ENCODE measurements at regions not wholly inside any gene's neighbourhood (a gene's known extent, or its start where the extent isn't known, plus 50 kb on each side); places are given as distances from the start of the nearest gene placed in this dataset.

- Mint-ChIP-seq H3K9me3 (ENCODE audit: unreplicated experiment) (no peaks in the 10 kb centered on the region), H3K4me3 (ENCODE audit: unreplicated experiment) (no peak overlapping the region), H3K27me3 (ENCODE audit: unreplicated experiment) (no peaks in the 10 kb centered on the region), H3K27ac (ENCODE audit: unreplicated experiment) (no peak overlapping the region), H3K4me1 (ENCODE audit: low read depth, unreplicated experiment) (no peaks in the 10 kb centered on the region), H3K36me3 (ENCODE audit: unreplicated experiment) (no peaks in the 10 kb centered on the region)
- no peak for DNase-seq
- no peak for TF ChIP-seq CTCF (IDR thresholded peaks at IDR 0.05; ENCODE audit: partially characterized antibody, unreplicated experiment)
Measured at GRCh38 chr6:134610411-134610810, 292.5 kb upstream of the SGK1 start.

- H3K27ac Mint-ChIP-seq (ENCODE audit: unreplicated experiment) = no peak overlapping the region
- DNase-seq = no peak
- H3K4me3 Mint-ChIP-seq (ENCODE audit: unreplicated experiment) = no peak overlapping the region
- no peaks in the 10 kb centered on the region for H3K27me3 Mint-ChIP-seq (ENCODE audit: unreplicated experiment)
- H3K9me3 Mint-ChIP-seq (ENCODE audit: unreplicated experiment) = no peaks in the 10 kb centered on the region
- no peak for TF ChIP-seq CTCF (IDR thresholded peaks at IDR 0.05; ENCODE audit: partially characterized antibody, unreplicated experiment)
- no peaks in the 10 kb centered on the region for H3K4me1 Mint-ChIP-seq (ENCODE audit: low read depth, unreplicated experiment)
- H3K36me3 Mint-ChIP-seq (ENCODE audit: unreplicated experiment) = no peaks in the 10 kb centered on the region
Measured at GRCh38 chr6:134609716-134610261, 291.9 kb upstream of the SGK1 start.

GRCh38 chr6:134607411-134607810 is 289.5 kb upstream of the SGK1 start:
- H3K27me3 Mint-ChIP-seq (ENCODE audit: unreplicated experiment) = no peaks in the 10 kb centered on the region
- peaks cover 6% of the 10 kb centered on the region for H3K36me3 Mint-ChIP-seq (ENCODE audit: unreplicated experiment)
- no peak overlapping the region for H3K4me3 Mint-ChIP-seq (ENCODE audit: unreplicated experiment)
- no peak for TF ChIP-seq CTCF (IDR thresholded peaks at IDR 0.05; ENCODE audit: partially characterized antibody, unreplicated experiment)
- no peaks in the 10 kb centered on the region for H3K9me3 Mint-ChIP-seq (ENCODE audit: unreplicated experiment)
- no peak overlapping the region for H3K27ac Mint-ChIP-seq (ENCODE audit: unreplicated experiment)
- no peak for DNase-seq
- no peaks in the 10 kb centered on the region for H3K4me1 Mint-ChIP-seq (ENCODE audit: low read depth, unreplicated experiment)

GRCh38 chr6:134605034-134605433 is 287.1 kb upstream of the SGK1 start:
- no peaks in the 10 kb centered on the region for H3K4me1 Mint-ChIP-seq (ENCODE audit: low read depth, unreplicated experiment)
- H3K4me3 Mint-ChIP-seq (ENCODE audit: unreplicated experiment) = no peak overlapping the region
- TF ChIP-seq CTCF (IDR thresholded peaks at IDR 0.05; ENCODE audit: partially characterized antibody, unreplicated experiment) = no peak
- peaks cover 4% of the 10 kb centered on the region for H3K27me3 Mint-ChIP-seq (ENCODE audit: unreplicated experiment)
- H3K27ac Mint-ChIP-seq (ENCODE audit: unreplicated experiment) = no peak overlapping the region
- no peaks in the 10 kb centered on the region for H3K9me3 Mint-ChIP-seq (ENCODE audit: unreplicated experiment)
- no peak for DNase-seq
- peaks cover 21% of the 10 kb centered on the region for H3K36me3 Mint-ChIP-seq (ENCODE audit: unreplicated experiment)

- no peak overlapping the region for H3K4me3 Mint-ChIP-seq (ENCODE audit: unreplicated experiment)
- H3K9me3 Mint-ChIP-seq (ENCODE audit: unreplicated experiment) = no peaks in the 10 kb centered on the region
- H3K27ac Mint-ChIP-seq (ENCODE audit: unreplicated experiment) = no peak overlapping the region
- H3K4me1 Mint-ChIP-seq (ENCODE audit: low read depth, unreplicated experiment) = no peaks in the 10 kb centered on the region
- peaks cover 4% of the 10 kb centered on the region for H3K27me3 Mint-ChIP-seq (ENCODE audit: unreplicated experiment)
- no peak for DNase-seq
- no peak for TF ChIP-seq CTCF (IDR thresholded peaks at IDR 0.05; ENCODE audit: partially characterized antibody, unreplicated experiment)
- peaks cover 21% of the 10 kb centered on the region for H3K36me3 Mint-ChIP-seq (ENCODE audit: unreplicated experiment)
Measured at GRCh38 chr6:134604014-134604676, 286.2 kb upstream of the SGK1 start.

Measured in glutamatergic neuron (in vitro differentiated cells).